Left ventricle myocardium inferior (tissue), 1 donor: ENCODE measurements at regions not wholly inside any gene's neighbourhood (a gene's known extent, or its start where the extent isn't known, plus 50 kb on each side); places are given as distances from the start of the nearest gene placed in this dataset.

Source experiments
- DNase-seq: peaks from one replicate; pipeline ENCODE4 v3.0.0-alpha.2; 2020
- H3K27ac ChIP-seq: fragments of 200-600 bp; replicated peaks from 2 replicates; pipeline ENCODE4 v1.8.0; 2021
- H3K27me3 ChIP-seq: fragments of 200-600 bp; 2 replicates; pipeline ENCODE4 v1.8.0; 2021; ENCODE audit warnings: low read depth
- H3K36me3 ChIP-seq: fragments of 200-600 bp; 2 replicates; pipeline ENCODE4 v1.8.0; 2021
- H3K4me1 ChIP-seq: fragments of 200-600 bp; 2 replicates; pipeline ENCODE4 v1.8.0; 2021
- H3K4me3 ChIP-seq: fragments of 200-600 bp; 2 replicates; pipeline ENCODE4 v1.8.0; 2021; ENCODE audit warnings: mild to moderate bottlenecking, moderate library complexity
- H3K9me3 ChIP-seq: fragments of 200-600 bp; replicated peaks from 2 replicates; pipeline ENCODE4 v1.8.0; 2021
- intact Hi-C: fragments of 100-400 bp; cut with micrococcal nuclease; formaldehyde crosslinking; loops from one replicate; pipeline ENCODE4 v1.11.0; 2022
- TF ChIP-seq, protein P1 (sequence below): fragments of 200-600 bp; IDR thresholded peaks from 2 replicates; pipeline ENCODE4 v1.8.0; 2021; ENCODE audit warnings: antibody characterized with exemption, mild to moderate bottlenecking, borderline replicate concordance
- donor health status: DM: no; HTN: yes; CAD: no; lungs with severe emphysema.

GRCh38 chr12:67489007-67489406 is 159.5 kb upstream of the DYRK2 start:
- intact Hi-C loops: no loop called here
- H3K4me3 ChIP-seq: no peak overlapping the region
- TF ChIP-seq, protein P1, sequence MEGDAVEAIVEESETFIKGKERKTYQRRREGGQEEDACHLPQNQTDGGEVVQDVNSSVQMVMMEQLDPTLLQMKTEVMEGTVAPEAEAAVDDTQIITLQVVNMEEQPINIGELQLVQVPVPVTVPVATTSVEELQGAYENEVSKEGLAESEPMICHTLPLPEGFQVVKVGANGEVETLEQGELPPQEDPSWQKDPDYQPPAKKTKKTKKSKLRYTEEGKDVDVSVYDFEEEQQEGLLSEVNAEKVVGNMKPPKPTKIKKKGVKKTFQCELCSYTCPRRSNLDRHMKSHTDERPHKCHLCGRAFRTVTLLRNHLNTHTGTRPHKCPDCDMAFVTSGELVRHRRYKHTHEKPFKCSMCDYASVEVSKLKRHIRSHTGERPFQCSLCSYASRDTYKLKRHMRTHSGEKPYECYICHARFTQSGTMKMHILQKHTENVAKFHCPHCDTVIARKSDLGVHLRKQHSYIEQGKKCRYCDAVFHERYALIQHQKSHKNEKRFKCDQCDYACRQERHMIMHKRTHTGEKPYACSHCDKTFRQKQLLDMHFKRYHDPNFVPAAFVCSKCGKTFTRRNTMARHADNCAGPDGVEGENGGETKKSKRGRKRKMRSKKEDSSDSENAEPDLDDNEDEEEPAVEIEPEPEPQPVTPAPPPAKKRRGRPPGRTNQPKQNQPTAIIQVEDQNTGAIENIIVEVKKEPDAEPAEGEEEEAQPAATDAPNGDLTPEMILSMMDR: no peak

GRCh38 chr12:67496581-67496980 is 152.0 kb upstream of the DYRK2 start:
- no peak overlapping the region for H3K4me3 ChIP-seq
- intact Hi-C loops: no loop called here
- peaks cover 8% of the 10 kb centered on the region for H3K9me3 ChIP-seq
- TF ChIP-seq, protein P1: no peak
- H3K36me3 ChIP-seq: no peaks in the 10 kb centered on the region
- H3K27ac ChIP-seq: no peak overlapping the region
- no peaks in the 10 kb centered on the region for H3K4me1 ChIP-seq
- no peaks in the 10 kb centered on the region for H3K27me3 ChIP-seq
- DNase-seq: no peak

More at GRCh38 chr12:67489007-67489406, 159.5 kb upstream of the DYRK2 start:
- no peaks in the 10 kb centered on the region for H3K36me3 ChIP-seq
- H3K9me3 ChIP-seq: peaks cover 28% of the 10 kb centered on the region
- H3K4me1 ChIP-seq: peaks cover under 1% of the 10 kb centered on the region
- H3K27ac ChIP-seq: no peak overlapping the region
- no peaks in the 10 kb centered on the region for H3K27me3 ChIP-seq
- no peak for DNase-seq

- H3K27me3 ChIP-seq: no peaks in the 10 kb centered on the region
- no peaks in the 10 kb centered on the region for H3K4me1 ChIP-seq
- intact Hi-C loops: no loop called here
- no peak overlapping the region for H3K4me3 ChIP-seq
- no peaks in the 10 kb centered on the region for H3K9me3 ChIP-seq
- TF ChIP-seq, protein P1: no peak
- H3K27ac ChIP-seq: no peak overlapping the region
- H3K36me3 ChIP-seq: no peaks in the 10 kb centered on the region
- DNase-seq: no peak
Observed at GRCh38 chr12:67498991-67499390, 149.6 kb upstream of the DYRK2 start.

GRCh38 chr12:67501362-67501761 is 147.2 kb upstream of the DYRK2 start:
- TF ChIP-seq, protein P1: no peak
- Histone ChIP-seq H3K4me1 (no peaks in the 10 kb centered on the region), H3K4me3 (no peak overlapping the region), H3K27ac (no peak overlapping the region), H3K27me3 (no peaks in the 10 kb centered on the region), H3K36me3 (no peaks in the 10 kb centered on the region), H3K9me3 (no peaks in the 10 kb centered on the region)
- intact Hi-C loops: no loop called here
- DNase-seq: no peak

DNA sequence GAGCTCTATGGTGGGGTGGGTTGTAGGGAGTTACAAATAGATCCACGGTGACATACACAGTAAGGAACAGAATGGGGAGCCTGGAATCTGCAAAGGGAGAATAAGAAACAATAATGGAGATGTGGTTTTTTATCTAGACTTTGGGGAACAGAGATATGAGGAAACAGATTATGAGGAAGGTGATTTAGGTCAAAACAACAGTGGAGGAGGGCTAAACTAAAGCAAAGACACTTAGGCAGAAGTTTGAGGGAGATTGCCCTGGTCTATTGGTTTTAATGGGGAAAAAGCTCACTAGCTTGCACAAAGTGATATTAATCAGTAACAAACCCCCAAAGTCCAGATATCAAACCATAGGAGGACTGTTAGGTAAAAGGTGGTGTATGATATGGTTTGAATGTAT is 144.5 kb upstream of the DYRK2 start:
- H3K9me3 ChIP-seq: no peaks in the 10 kb centered on the region
- no peaks in the 10 kb centered on the region for H3K36me3 ChIP-seq
- H3K4me1 ChIP-seq: no peaks in the 10 kb centered on the region
- H3K27me3 ChIP-seq: no peaks in the 10 kb centered on the region
- intact Hi-C loops: no loop called here
- TF ChIP-seq, protein P1: no peak
- no peak overlapping the region for H3K27ac ChIP-seq
- DNase-seq: no peak
- no peak overlapping the region for H3K4me3 ChIP-seq

DNA sequence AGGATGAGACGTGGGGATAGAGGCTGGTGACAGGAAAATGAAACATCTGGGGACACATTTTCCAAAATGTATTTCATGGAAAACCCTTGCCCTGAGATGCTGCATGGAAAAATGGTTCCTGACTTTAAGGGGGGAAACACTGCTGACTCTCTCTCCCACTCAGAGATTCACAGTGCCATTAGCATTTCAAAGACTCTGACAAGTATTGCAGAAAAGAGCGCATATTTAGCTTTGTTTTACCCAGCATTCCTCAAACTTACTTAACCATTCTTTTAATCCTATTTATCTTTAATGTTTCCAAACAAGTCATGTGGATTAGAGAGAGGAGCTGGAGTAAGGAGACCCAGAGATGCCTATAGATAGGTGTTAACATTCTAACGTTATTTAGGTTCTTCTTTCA is 141.8 kb upstream of the DYRK2 start:
- no peak for DNase-seq
- no peak overlapping the region for H3K4me3 ChIP-seq
- H3K36me3 ChIP-seq: no peaks in the 10 kb centered on the region
- TF ChIP-seq, protein P1: no peak
- no peaks in the 10 kb centered on the region for H3K27me3 ChIP-seq
- H3K4me1 ChIP-seq: no peaks in the 10 kb centered on the region
- no peak overlapping the region for H3K27ac ChIP-seq
- no peaks in the 10 kb centered on the region for H3K9me3 ChIP-seq
- intact Hi-C loops: no loop called here
